HG03095 (cell line): ENCODE measurements at regions not wholly inside any gene's neighbourhood (a gene's known extent, or its start where the extent isn't known, plus 50 kb on each side); places are given as distances from the start of the nearest gene placed in this dataset.

Experiments
- ATAC-seq: cut with Tn5 transposase; IDR thresholded peaks from one replicate; pipeline ENCODE4 v1.9.1; 2021; ENCODE audit warnings: moderate library complexity; ENCODE audit not compliant: unreplicated experiment

- no peak for ATAC-seq
These were observed 143.7 kb downstream of the SCP2D1 start for GRCh38 chr20:18957328-18957727.

GRCh38 chr20:18971121-18971520 lies 157.5 kb downstream of the SCP2D1 start:
- no peak for ATAC-seq

DNA sequence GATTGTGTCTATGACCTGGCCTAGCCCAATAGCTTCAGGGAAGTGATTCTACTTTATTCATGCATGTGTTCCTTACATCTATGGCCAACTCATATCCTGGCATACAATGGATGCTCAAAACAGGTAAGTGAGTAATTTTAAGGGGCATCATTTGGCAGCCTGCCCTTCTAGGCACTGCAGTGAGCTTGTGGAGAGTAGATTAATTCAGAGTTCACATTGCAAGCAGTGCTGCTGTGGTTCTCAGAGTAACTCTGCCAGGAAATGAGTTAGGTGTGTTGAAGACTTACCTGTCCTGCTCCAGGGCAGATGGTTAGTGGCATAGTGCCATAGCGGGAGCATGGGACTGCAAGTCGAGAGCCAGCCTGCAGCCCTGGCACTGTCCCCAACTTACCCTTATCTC lies 158.0 kb downstream of the SCP2D1 start:
- ATAC-seq: no peak

DNA sequence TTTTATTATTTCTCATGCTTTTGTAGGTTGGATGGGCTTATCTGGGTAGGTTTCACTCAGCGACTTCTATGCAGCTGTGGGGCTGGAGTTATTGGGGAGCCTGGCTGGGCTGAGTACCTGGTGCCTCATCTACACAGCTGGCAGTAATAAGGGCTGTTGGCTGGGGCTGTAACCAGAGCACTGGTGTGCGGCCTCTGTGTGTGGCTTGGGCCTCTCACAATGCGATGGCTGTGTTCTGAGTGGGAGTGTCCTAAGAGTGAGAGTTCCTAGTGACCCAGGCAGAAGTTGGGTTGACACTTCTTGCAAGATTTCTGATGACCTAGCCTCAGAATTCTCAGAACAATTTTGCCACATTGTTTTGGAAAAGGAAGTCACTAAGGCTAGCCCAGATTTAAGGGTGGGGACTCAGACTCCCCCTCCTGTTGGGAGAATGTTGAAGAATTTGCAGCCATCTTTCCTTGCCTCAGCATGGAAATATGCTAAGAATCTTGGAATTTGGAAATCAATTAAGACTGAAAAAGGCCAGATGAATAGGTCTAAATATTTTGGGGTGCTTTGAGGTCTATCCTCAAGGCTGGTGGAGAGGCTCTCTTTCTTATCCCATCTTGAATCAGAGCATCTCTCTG lies 158.8 kb downstream of the SCP2D1 start:
- no peak for ATAC-seq

DNA sequence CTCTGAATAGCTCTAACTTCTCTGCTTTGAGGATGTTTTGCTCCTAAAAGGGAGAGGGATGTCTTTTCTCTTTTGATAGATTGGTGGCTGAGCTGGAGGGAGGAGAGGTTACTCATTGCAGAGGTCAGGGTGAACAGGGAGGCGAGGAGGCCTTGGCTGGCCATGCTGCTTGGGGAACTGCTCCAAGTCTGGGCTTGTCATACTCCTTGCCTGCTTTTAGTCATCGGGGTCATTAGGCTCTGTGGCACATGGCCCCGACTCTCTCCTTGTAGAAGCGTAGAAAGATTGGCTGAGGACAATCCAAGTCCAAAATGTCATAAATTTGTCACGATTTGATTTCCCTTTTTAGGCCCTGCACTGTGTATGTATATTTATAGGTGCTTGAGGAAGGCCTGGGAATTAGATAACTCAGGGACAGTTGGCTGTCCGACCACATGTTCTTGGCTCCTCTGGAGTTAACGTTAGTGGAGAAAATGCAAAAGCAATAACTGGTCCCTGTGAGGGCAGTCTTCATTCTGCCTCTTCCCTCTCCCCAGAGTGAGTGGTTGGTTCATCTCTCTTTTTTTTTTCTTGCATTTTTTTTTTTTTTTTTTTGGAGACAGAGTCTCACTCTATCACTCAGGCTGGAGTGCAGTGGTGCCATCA lies 160.1 kb downstream of the SCP2D1 start:
- ATAC-seq: no peak

GRCh38 chr20:18974660-18975059 lies 161.1 kb downstream of the SCP2D1 start:
- ATAC-seq: no peak

GRCh38 chr20:18977441-18977840 lies 163.9 kb downstream of the SCP2D1 start:
- no peak for ATAC-seq

- ATAC-seq: no peak
These were observed 164.7 kb downstream of the SCP2D1 start for GRCh38 chr20:18978311-18978710.

- ATAC-seq: no peak
These were observed 165.5 kb downstream of the SCP2D1 start for GRCh38 chr20:18979132-18979531.

GRCh38 chr20:18981962-18982539 lies 168.5 kb downstream of the SCP2D1 start:
- ATAC-seq: no peak

DNA sequence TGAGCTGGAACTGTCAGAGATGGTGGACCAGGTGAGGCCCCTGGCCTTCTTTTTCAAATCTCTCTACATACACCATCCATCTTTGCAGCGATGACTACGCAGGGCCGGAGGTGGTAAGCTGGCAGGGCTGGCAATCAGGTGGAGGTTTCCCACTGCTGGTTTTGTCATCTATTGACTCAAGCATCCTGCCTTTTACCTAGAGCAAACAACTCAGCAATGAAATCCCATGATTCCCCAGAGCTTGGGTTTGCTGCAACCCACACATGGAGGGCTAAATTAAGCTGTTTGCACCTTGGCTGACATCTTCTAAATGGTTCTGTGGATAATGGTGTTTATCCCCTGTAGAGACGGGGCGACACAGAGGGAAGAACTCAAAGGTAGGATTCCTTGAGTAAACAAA lies 170.2 kb downstream of the SCP2D1 start:
- no peak for ATAC-seq

DNA sequence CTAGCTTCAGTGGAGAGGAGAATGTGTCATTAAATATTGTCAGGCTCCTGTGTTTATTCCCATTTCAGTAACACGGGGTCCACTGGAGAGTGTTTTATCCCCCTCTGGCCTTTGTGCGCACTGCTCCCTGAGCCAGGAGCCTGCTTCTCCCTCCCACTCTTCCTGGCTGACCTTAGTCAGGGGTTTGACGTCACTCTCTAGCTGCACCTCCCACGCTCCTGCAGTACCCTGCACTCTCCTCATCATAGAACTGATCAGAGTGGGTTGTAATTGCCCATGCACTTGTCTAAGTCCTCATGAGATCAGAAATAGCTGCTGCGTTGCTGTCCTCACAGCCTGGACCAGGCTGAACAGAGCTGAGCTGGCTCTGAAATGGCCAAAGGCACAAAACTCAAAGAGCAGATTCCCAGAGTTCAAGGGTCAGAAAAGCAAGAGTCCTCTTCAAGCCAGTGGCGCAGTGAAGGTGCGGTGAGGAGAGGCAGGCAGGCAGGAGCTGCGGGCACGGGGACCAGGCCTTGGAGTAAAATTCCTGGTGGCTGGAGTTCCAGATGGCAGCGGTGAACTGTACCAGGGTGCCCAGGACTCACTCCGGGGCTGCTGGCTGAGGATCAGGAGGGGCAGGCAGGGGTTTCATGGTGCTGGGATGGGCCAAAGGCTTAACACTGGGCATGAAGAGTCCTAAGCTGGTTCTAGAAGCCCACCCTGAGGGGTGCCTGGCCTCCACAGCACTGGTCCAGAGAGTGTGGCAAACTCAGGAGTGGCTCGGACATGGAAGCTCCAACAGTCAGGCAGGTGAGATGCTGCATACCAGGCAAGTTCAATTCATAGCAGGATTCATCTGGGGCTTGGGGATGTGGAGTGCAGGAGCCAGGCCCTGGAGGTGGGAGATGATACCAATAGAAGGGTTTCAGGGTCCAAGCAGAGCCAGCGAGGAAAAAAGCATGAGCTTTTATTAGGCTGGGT lies 170.9 kb downstream of the SCP2D1 start:
- ATAC-seq: no peak

GRCh38 chr20:18985551-18985950 lies 172.0 kb downstream of the SCP2D1 start:
- ATAC-seq: no peak

DNA sequence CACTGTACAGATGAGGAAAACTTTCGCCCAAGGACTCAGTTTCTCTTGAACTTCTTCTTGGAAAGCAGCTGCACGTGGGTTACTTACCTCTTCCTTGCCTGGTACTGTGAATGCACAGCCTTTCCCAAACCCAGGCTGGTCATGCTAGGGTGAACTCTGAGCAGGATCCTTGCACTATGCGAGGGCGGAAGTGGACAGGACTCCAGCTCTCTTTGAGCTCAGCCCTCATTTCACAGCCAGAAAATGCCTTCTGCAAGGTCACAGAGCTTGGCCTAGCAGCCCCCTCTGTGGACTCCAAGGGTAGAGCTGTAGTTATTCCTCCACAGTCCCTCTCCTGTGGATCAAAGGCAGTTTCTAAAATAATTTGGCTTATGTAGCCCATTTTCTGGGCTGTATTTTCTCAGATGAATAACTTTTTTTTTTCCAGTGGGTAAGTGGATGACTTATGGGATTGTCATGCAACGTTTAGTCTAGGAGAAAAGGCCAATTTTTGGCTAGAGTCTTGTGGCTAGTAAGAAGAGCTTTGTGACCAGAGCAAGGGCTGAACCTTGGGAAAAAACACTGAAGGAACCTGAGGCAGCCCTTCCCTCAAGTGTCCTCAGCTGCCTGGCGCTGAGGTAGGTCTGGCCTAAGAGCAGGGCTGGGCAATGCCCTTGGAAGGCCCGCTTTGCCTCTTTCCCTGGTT lies 172.7 kb downstream of the SCP2D1 start:
- ATAC-seq: no peak

DNA sequence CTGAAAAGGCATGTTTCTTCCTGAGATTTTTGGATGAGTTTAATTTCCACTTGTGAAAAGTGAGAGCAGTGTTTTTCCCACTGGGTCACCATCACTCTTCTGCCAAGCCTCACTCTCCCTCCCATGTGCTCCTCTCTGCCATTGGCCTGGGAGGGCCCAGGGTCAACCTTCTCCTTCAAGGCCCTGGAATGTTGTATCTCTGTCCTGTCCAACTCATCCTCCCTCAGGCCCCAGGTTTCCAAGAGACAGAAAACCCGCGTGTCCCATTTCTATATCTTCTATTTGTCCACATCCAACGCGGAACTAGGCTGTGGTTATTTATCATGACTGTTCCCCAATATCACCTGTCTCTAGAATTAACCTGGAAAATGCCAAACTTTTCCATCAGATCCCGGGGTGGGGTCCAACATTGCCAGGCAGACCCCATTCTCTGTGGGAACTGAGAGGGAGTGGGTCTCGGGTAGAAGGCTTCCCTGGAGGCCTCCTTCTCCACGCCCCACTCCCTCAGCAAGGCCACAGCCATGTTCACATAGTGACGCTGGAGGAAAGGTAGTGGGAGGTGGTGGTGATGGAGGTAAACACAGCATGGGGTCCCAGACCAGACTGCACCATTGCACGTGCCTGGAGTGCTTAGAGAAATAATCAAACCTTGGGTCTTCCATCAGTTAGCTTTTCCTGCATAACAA lies 173.5 kb downstream of the SCP2D1 start:
- ATAC-seq: no peak

- no peak for ATAC-seq
These were observed 174.3 kb downstream of the SCP2D1 start for GRCh38 chr20:18987781-18988360.

DNA sequence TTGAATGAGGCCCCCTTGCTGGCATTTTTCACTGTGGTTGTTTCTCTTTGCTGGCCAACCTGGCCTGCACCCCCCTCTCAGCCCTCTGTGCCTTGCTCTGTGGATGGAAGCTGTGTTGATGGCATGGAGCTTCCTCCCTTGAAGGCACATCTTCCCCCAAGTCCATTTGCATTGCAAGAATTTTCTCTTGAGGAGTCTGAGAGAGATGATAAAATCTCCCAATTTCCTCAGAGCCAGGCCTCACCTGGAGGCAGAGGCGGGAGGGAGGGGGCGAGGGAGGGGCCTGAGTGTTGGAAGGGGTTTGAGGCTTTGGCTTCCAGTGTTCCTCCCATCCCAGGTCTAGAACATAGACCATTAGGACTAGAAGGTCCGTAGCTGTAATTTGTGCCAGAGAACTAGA lies 175.1 kb downstream of the SCP2D1 start:
- ATAC-seq: no peak

GRCh38 chr20:18989736-18990474 lies 176.3 kb downstream of the SCP2D1 start:
- no peak for ATAC-seq

- no peak for ATAC-seq
These were observed 177.4 kb downstream of the SCP2D1 start for GRCh38 chr20:18991012-18991411.
